HuH-7.5 (cell line): ENCODE measurements at regions not wholly inside any gene's neighbourhood (a gene's known extent, or its start where the extent isn't known, plus 50 kb on each side); places are given as distances from the start of the nearest gene placed in this dataset.
"Not testable (repeated sequence)": the region's sequence is repeated elsewhere in the genome, so short reads cannot be mapped to it uniquely, and the experiment has no call there.

Experiments
- DNase-seq: peaks from one replicate; pipeline ENCODE4 v3.0.0; 2011; ENCODE audit warnings: low spot score

- DNase-seq = no peak
Measured at GRCh38 chr6:27190126-27190525, 57.4 kb upstream of the PRSS16 start.

DNA sequence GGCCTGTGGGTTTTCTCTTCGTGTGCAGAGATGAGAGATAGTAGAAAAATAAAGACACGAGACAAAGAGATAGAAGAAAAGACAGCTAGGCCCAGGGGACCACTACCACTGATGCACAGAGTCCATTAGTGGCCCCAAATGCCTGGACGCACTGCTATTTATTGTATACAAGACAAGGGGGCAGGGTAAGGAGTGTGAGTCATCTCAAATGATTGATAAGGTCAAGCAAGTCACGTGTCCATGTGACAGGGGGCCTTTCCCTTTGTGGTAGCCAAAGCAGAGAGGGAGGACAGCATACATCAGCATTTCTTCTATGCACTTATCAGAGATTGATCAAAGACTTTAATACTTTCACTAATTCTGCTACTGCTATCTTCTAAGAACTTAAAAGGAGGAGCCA is 53.0 kb upstream of the PRSS16 start:
- not testable (repeated sequence) for DNase-seq

DNA sequence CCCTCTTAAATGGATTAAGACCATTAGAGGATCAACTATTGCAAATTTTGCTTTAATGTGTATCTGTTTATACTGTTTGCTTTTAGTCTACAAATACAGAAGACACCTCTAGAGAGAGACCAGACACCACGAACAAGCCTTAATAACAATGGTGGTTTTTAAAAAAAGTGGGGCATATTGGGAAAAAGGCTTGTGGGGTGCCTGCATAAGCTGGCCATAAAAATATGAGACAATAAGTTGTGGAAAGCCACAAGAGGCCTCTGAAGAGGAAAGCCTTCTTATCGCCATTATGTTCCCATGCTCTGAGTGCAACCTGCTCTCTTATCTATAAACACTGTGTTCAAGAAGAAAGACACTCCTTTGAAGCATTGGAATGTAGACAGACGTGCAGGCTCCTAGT is 52.0 kb upstream of the PRSS16 start:
- DNase-seq = not testable (repeated sequence)
